Panc1 (cell line): ENCODE measurements at regions not wholly inside any gene's neighbourhood (a gene's known extent, or its start where the extent isn't known, plus 50 kb on each side); places are given as distances from the start of the nearest gene placed in this dataset.

Experiments
- ATAC-seq: fragments of 200-7000 bp; cut with Tn5 transposase; 2 replicates; pipeline ENCODE4 v1.9.1; 2020; ENCODE audit warnings: mild to moderate bottlenecking, moderate library complexity
- BruUV-seq: library from RNA; stranded (reverse); fragments of 400-500 nt; replicated peaks from 2 replicates; lab custom pipeline; 2021; lab: Mats Ljungman, UMichigan
- CTCF ChIA-PET: fragments of 300-600 bp; sonication (Branson Sonifier 250); formaldehyde crosslinking; loops from one replicate; lab custom pipeline; 2022; ENCODE audit warnings: antibody characterized with exemption; lab: Charles Lee
- POLR2A ChIA-PET: fragments of 300-600 bp; sonication (Branson Sonifier 250); formaldehyde crosslinking; loops from one replicate; lab custom pipeline; 2022; ENCODE audit warnings: antibody characterized with exemption; lab: Charles Lee
- DNase-seq: peaks from one replicate; pipeline ENCODE4 v3.0.0-alpha.2; 2010; ENCODE audit warnings: low read depth, low spot score
- H3K27ac ChIP-seq: 2 replicates; pipeline ENCODE4 v1.5.1; 2011; ENCODE audit warnings: mild to moderate bottlenecking, low read length, inconsistent platforms
- H3K27me3 ChIP-seq: fragments of 200-500 bp; sonication (Bioruptor generic); 2 replicates; pipeline ENCODE4 v1.6.0; 2014; ENCODE audit warnings: low read length, inconsistent platforms; ENCODE audit not compliant: control insufficient read depth, insufficient read depth
- H3K36me3 ChIP-seq: fragments of 200-500 bp; sonication (Bioruptor generic); 2 replicates; pipeline ENCODE4 v1.5.1; 2014; ENCODE audit warnings: inconsistent platforms, mild to moderate bottlenecking, low read length, moderate library complexity; ENCODE audit not compliant: control insufficient read depth, insufficient read depth
- H3K4me1 ChIP-seq: 2 replicates; pipeline ENCODE4 v1.5.1; 2011; ENCODE audit warnings: inconsistent platforms, mild to moderate bottlenecking, low read length, moderate library complexity; ENCODE audit not compliant: control insufficient read depth, insufficient read depth
- H3K4me3 ChIP-seq, 2 experiments: 2 replicates each; pipeline ENCODE4 v1.5.1; 2011 to 2012; ENCODE audit warnings: low read depth in 2 of 2, low read length in 2 of 2, mild to moderate bottlenecking in 2 of 2, inconsistent platforms in 1 of 2, moderate library complexity in 1 of 2
- H3K9me3 ChIP-seq: fragments of 200-500 bp; sonication (Bioruptor generic); 2 replicates; pipeline ENCODE4 v1.5.1; 2014; ENCODE audit warnings: low read depth, mild to moderate bottlenecking, inconsistent platforms, low read length, moderate library complexity; ENCODE audit not compliant: control insufficient read depth, insufficient read depth
- CTCF ChIP-seq: fragments of 450-650 bp; IDR thresholded peaks from 2 replicates; pipeline ENCODE4 v1.5.1; 2017; ENCODE audit warnings: mild to moderate bottlenecking
- POLR2AphosphoS5 ChIP-seq: IDR thresholded peaks from 2 replicates; pipeline ENCODE4 v1.6.1; 2012; ENCODE audit warnings: mild to moderate bottlenecking, low read depth, low read length, moderate library complexity
- REST ChIP-seq, 2 experiments: IDR thresholded peaks; 2 replicates each; pipeline ENCODE4 v1.6.1; 2011 to 2012; ENCODE audit warnings: low read depth in 2 of 2, control low read depth in 1 of 2, low read length in 1 of 2, mild to moderate bottlenecking in 1 of 2, moderate library complexity in 1 of 2; ENCODE audit not compliant: insufficient read depth in 1 of 2
- SIN3A ChIP-seq: IDR thresholded peaks from 2 replicates; pipeline ENCODE4 v1.6.1; 2012; ENCODE audit warnings: low read depth, mild to moderate bottlenecking, low read length, moderate library complexity, borderline replicate concordance; ENCODE audit not compliant: insufficient read depth
- TCF7L2 ChIP-seq: IDR thresholded peaks from 2 replicates; pipeline ENCODE4 v1.6.1; 2011; ENCODE audit warnings: mild to moderate bottlenecking, low read depth, low read length, inconsistent platforms
- in situ Hi-C: cut with HindIII; loops from 2 replicates; pipeline ENCODE4 v1.10.0; 2016; ENCODE audit warnings: low sequenced_read_pairs, low pct_unique_long_range_greater_than_20kb
- intact Hi-C: fragments of 100-400 bp; cut with micrococcal nuclease; formaldehyde crosslinking; loops from one replicate; pipeline ENCODE4 v1.10.0; 2022; ENCODE audit not compliant: unreplicated experiment

DNA sequence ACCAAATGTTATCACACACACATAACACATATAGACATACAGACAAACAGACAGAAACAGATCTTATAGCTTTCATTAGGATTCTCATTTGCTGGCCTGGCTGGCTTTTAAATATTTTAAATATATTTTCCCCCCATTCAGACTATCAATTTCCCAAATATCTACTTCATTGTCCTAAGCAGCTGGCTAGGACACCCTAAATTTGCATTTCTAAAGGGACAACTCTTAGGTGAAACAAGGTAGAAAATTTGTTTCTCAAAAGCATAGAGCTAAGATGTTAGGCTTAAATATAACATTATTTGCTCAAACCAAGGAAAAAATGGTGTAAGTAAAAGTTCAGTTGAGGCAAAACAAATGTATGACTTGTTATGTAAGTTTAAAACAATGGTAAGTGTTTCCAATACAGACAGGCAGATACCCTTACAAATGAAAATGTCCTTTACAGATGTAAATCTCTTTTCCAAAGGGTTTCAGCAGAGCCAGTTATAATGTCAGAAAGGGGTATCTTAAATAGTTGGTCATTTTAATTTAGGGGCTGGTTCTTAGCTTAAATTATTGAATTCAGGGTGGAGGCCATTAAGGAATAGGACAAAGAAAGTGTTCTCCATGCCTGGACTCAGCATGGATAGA is 522.8 kb downstream of the DMRTA1 start:
- no TSS peak for BruUV-seq
- H3K27me3 ChIP-seq: no peaks in the 10 kb centered on the region
- TF ChIP-seq CTCF (no peak), SIN3A (no peak), REST (IDR thresholded peaks at IDR 0.05; ENCODE audit: insufficient read depth in 1 of 2, low read depth in 2 of 2, low read length in 1 of 2) (no peak), POLR2AphosphoS5 (no peak), TCF7L2 (no peak)
- no peaks in the 10 kb centered on the region for H3K9me3 ChIP-seq
- ChIA-PET POLR2A (no interaction called here), CTCF (no interaction called here)
- H3K27ac ChIP-seq: no peak overlapping the region
- H3K4me3 ChIP-seq: no peak overlapping the region
- intact Hi-C loops (no loop called here), in situ Hi-C loops (no loop called here)
- no peaks in the 10 kb centered on the region for H3K36me3 ChIP-seq
- H3K4me1 ChIP-seq: no peaks in the 10 kb centered on the region
- no peak for DNase-seq
- ATAC-seq: no peak

GRCh38 chr9:22970434-22970975 is 523.9 kb downstream of the DMRTA1 start:
- Histone ChIP-seq H3K27me3 (no peaks in the 10 kb centered on the region), H3K4me1 (no peaks in the 10 kb centered on the region), H3K27ac (no peak overlapping the region), H3K9me3 (no peaks in the 10 kb centered on the region), H3K36me3 (no peaks in the 10 kb centered on the region), H3K4me3 (no peak overlapping the region)
- CTCF ChIA-PET: no interaction called here
- no TSS peak for BruUV-seq
- DNase-seq (no peak), ATAC-seq (no peak)
- no peak for TF ChIP-seq CTCF
- no peak for TF ChIP-seq POLR2AphosphoS5
- no peak for TF ChIP-seq SIN3A
- no peak for TF ChIP-seq REST (IDR thresholded peaks at IDR 0.05; ENCODE audit: insufficient read depth in 1 of 2, low read depth in 2 of 2, low read length in 1 of 2)
- TF ChIP-seq TCF7L2: no peak
- intact Hi-C loops: no loop called here
- POLR2A ChIA-PET: no interaction called here
- in situ Hi-C loops: no loop called here
